NCI-H748 treated with DMSO at 0.1 percent for 48 hours (cell line): ENCODE measurements at regions not wholly inside any gene's neighbourhood (a gene's known extent, or its start where the extent isn't known, plus 50 kb on each side); places are given as distances from the start of the nearest gene placed in this dataset.
"Not testable (repeated sequence)": the region's sequence is repeated elsewhere in the genome, so short reads cannot be mapped to it uniquely, and the experiment has no call there.

ENCODE experiments used
- DNase-seq: peaks from one replicate; lab custom pipeline; 2025; lab: John Stamatoyannopoulos, UW

- DNase-seq, result not testable (repeated sequence)
Measured at GRCh38 chr1:30155698-30156097, 567.7 kb downstream of the MATN1 start.

GRCh38 chr1:30155253-30155652 lies 568.1 kb downstream of the MATN1 start:
- DNase-seq, result not testable (repeated sequence)

GRCh38 chr1:30153743-30154449 lies 569.5 kb downstream of the MATN1 start:
- no peak for DNase-seq

GRCh38 chr1:30151826-30152225 lies 571.6 kb downstream of the MATN1 start:
- no peak for DNase-seq

- DNase-seq, result no peak
Measured at GRCh38 chr1:30151119-30151518, 572.3 kb downstream of the MATN1 start.

- DNase-seq, result no peak
Measured at GRCh38 chr1:30149226-30149625, 574.2 kb downstream of the MATN1 start.

- no peak for DNase-seq
Measured at GRCh38 chr1:30148676-30149075, 574.7 kb downstream of the MATN1 start.

GRCh38 chr1:30147188-30147587 lies 576.2 kb downstream of the MATN1 start:
- DNase-seq, result no peak

- no peak for DNase-seq
Measured at GRCh38 chr1:30146448-30146847, 576.9 kb downstream of the MATN1 start.

- DNase-seq, result no peak
Measured at GRCh38 chr1:30145723-30146303, 577.6 kb downstream of the MATN1 start.

- no peak for DNase-seq
Measured at GRCh38 chr1:30144831-30145230, 578.6 kb downstream of the MATN1 start.

- DNase-seq, result no peak
Measured at GRCh38 chr1:30143517-30143916, 579.9 kb downstream of the MATN1 start.

GRCh38 chr1:30140566-30140965 lies 582.8 kb downstream of the MATN1 start:
- DNase-seq, result no peak

- no peak for DNase-seq
Measured at GRCh38 chr1:30138891-30139290, 584.5 kb downstream of the MATN1 start.

- DNase-seq, result no peak
Measured at GRCh38 chr1:30137001-30137400, 586.4 kb downstream of the MATN1 start.

GRCh38 chr1:30135698-30136097 lies 587.7 kb downstream of the MATN1 start:
- DNase-seq, result no peak

GRCh38 chr1:30134466-30135217 lies 588.7 kb downstream of the MATN1 start:
- no peak for DNase-seq

- DNase-seq, result no peak
Measured at GRCh38 chr1:30133414-30134055, 589.9 kb downstream of the MATN1 start.

GRCh38 chr1:30132602-30133286 lies 590.6 kb downstream of the MATN1 start:
- no peak for DNase-seq

GRCh38 chr1:30130566-30130965 lies 592.8 kb downstream of the MATN1 start:
- DNase-seq, result not testable (repeated sequence)

- peak; percentile 0 for DNase-seq
Measured at GRCh38 chr1:30130099-30130498, 593.3 kb downstream of the MATN1 start.

- no peak for DNase-seq
Measured at GRCh38 chr1:30129421-30130055, 593.8 kb downstream of the MATN1 start.
